Peyer's patch (tissue), 4 donors: ENCODE measurements at regions not wholly inside any gene's neighbourhood (a gene's known extent, or its start where the extent isn't known, plus 50 kb on each side); places are given as distances from the start of the nearest gene placed in this dataset.

Source experiments
- DNase-seq, 3 donors: peaks; one replicate each; pipeline ENCODE4 v3.0.0-alpha.2; 2017 to 2019
- H3K27ac ChIP-seq, 4 donors: fragments of 200-600 bp; sonication (generic); one replicate each; pipeline ENCODE4 v1.5.1; 2016 to 2019
- H3K27me3 ChIP-seq, 2 donors: fragments of 200-600 bp; sonication (generic); one replicate each; pipeline ENCODE4 v1.5.1; 2019
- H3K36me3 ChIP-seq, 3 donors: fragments of 200-600 bp; sonication (generic); one replicate each; pipeline ENCODE4 v1.5.1; 2016 to 2019
- H3K4me1 ChIP-seq, 4 donors: fragments of 200-600 bp; sonication (generic); one replicate each; pipeline ENCODE4 v1.5.1; 2016 to 2019
- H3K4me3 ChIP-seq, 4 donors: fragments of 200-600 bp; sonication (generic); 1 replicate in 3 of 4; 2 replicates in 1 of 4; pipeline ENCODE4 v1.5.1; 2016 to 2019; ENCODE audit warnings: mild to moderate bottlenecking in 1 of 4
- H3K9me3 ChIP-seq, 4 donors: fragments of 200-600 bp; sonication (generic); one replicate each; pipeline ENCODE4 v1.5.1; 2016 to 2019; ENCODE audit warnings: mild to moderate bottlenecking in 1 of 4
- CTCF ChIP-seq, 6 experiments: fragments of 450-650 bp in 4 of 6; fragments of 200-600 bp in 2 of 6; sonication (generic) in 1 of 6; IDR thresholded peaks; one replicate each; pipeline ENCODE4 v1.5.1; 2017 to 2019; ENCODE audit warnings: antibody characterized with exemption in 6 of 6, mild to moderate bottlenecking in 3 of 6, moderate library complexity in 1 of 6
- POLR2A ChIP-seq, 2 donors: fragments of 450-650 bp; IDR thresholded peaks; one replicate each; pipeline ENCODE4 v1.5.1; 2017; ENCODE audit warnings: antibody characterized with exemption in 2 of 2, mild to moderate bottlenecking in 2 of 2, moderate library complexity in 2 of 2

- Histone ChIP-seq H3K27me3 (no peaks in the 10 kb centered on the region), H3K27ac (no peak overlapping the region), H3K36me3 (no peaks in the 10 kb centered on the region), H3K4me3 (no peak overlapping the region), H3K9me3 (peaks cover 0 to 11% (median 0%) of the 10 kb centered on the region in 4 donors), H3K4me1 (no peaks in the 10 kb centered on the region)
- no peak for TF ChIP-seq CTCF (IDR thresholded peaks at IDR 0.05)
- no peak for TF ChIP-seq POLR2A (IDR thresholded peaks at IDR 0.05)
- no peak for DNase-seq
These were observed 142.8 kb downstream of the CD8B2 start for GRCh38 chr2:106629981-106630380.

GRCh38 chr2:106631281-106631680 is 144.1 kb downstream of the CD8B2 start:
- H3K4me1 ChIP-seq: no peaks in the 10 kb centered on the region
- H3K27ac ChIP-seq: no peak overlapping the region
- no peaks in the 10 kb centered on the region for H3K27me3 ChIP-seq
- TF ChIP-seq POLR2A (IDR thresholded peaks at IDR 0.05): no peak
- no peak for TF ChIP-seq CTCF (IDR thresholded peaks at IDR 0.05)
- H3K9me3 ChIP-seq: peaks cover 0 to 11% (median 0%) of the 10 kb centered on the region in 4 donors
- H3K36me3 ChIP-seq: no peaks in the 10 kb centered on the region
- H3K4me3 ChIP-seq: no peak overlapping the region
- no peak for DNase-seq

- Histone ChIP-seq H3K4me1 (no peaks in the 10 kb centered on the region), H3K9me3 (no peaks in the 10 kb centered on the region), H3K27me3 (no peaks in the 10 kb centered on the region), H3K27ac (no peak overlapping the region), H3K4me3 (no peak overlapping the region), H3K36me3 (no peaks in the 10 kb centered on the region)
- no peak for TF ChIP-seq POLR2A (IDR thresholded peaks at IDR 0.05)
- TF ChIP-seq CTCF (IDR thresholded peaks at IDR 0.05): peak in 3 of 6 experiments; percentile 48 to 59 (median 50)
- no peak for DNase-seq
These were observed 150.9 kb downstream of the CD8B2 start for GRCh38 chr2:106638043-106638442.

GRCh38 chr2:106638580-106638979 is 151.4 kb downstream of the CD8B2 start:
- Histone ChIP-seq H3K27me3 (no peaks in the 10 kb centered on the region), H3K4me3 (no peak overlapping the region), H3K27ac (no peak overlapping the region), H3K4me1 (no peaks in the 10 kb centered on the region), H3K36me3 (no peaks in the 10 kb centered on the region), H3K9me3 (no peaks in the 10 kb centered on the region)
- TF ChIP-seq POLR2A (IDR thresholded peaks at IDR 0.05) (no peak), CTCF (IDR thresholded peaks at IDR 0.05) (no peak)
- DNase-seq: no peak

GRCh38 chr2:106642679-106643078 is 155.5 kb downstream of the CD8B2 start:
- Histone ChIP-seq H3K4me1 (no peaks in the 10 kb centered on the region), H3K27ac (peak overlapping the region in 1 of 4 donors; percentile 7), H3K9me3 (no peaks in the 10 kb centered on the region), H3K36me3 (no peaks in the 10 kb centered on the region), H3K4me3 (no peak overlapping the region), H3K27me3 (no peaks in the 10 kb centered on the region)
- no peak for TF ChIP-seq CTCF (IDR thresholded peaks at IDR 0.05)
- no peak for TF ChIP-seq POLR2A (IDR thresholded peaks at IDR 0.05)
- DNase-seq: no peak

GRCh38 chr2:106644623-106645022 is 157.5 kb downstream of the CD8B2 start:
- Histone ChIP-seq H3K27ac (no peak overlapping the region), H3K9me3 (no peaks in the 10 kb centered on the region)
- TF ChIP-seq CTCF (IDR thresholded peaks at IDR 0.05) (no peak), POLR2A (IDR thresholded peaks at IDR 0.05) (no peak)

More at GRCh38 chr2:106644623-106645022, 157.5 kb downstream of the CD8B2 start:
- Histone ChIP-seq H3K36me3 (no peaks in the 10 kb centered on the region), H3K27me3 (no peaks in the 10 kb centered on the region), H3K4me3 (no peak overlapping the region), H3K4me1 (no peaks in the 10 kb centered on the region)
- DNase-seq: no peak
